HG03039 (cell line): ENCODE measurements at regions not wholly inside any gene's neighbourhood (a gene's known extent, or its start where the extent isn't known, plus 50 kb on each side); places are given as distances from the start of the nearest gene placed in this dataset.
"Not testable (repeated sequence)": the region's sequence is repeated elsewhere in the genome, so short reads cannot be mapped to it uniquely, and the experiment has no call there.

Source experiments
- ATAC-seq: cut with Tn5 transposase; IDR thresholded peaks from one replicate; pipeline ENCODE4 v1.9.1; 2021; ENCODE audit warnings: mild to moderate bottlenecking, moderate library complexity; ENCODE audit not compliant: unreplicated experiment

DNA sequence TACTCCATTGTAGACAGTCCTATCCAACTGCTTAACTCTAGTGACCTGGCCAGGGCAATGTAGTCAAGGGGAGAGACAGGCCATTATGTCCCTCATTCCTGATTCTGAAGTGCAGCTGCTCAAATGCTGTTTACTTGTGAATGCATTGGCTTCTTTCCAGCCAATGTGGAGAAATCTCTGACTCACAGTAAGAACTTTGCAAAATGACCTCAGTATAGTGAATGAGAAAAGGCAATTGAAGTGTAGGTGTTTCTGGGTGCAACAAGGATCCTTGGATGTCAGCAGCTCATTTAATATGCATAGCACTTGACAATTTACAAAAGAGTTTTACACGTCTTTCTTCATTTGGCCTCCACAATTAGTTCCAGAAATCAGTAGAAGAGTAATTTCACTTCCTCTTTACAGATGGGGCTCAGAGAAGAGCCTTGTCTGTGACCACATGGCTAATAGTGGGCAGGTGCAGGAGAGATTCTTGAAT, 367.2 kb downstream of the OSTF1 start:
- ATAC-seq: peak; percentile 97

DNA sequence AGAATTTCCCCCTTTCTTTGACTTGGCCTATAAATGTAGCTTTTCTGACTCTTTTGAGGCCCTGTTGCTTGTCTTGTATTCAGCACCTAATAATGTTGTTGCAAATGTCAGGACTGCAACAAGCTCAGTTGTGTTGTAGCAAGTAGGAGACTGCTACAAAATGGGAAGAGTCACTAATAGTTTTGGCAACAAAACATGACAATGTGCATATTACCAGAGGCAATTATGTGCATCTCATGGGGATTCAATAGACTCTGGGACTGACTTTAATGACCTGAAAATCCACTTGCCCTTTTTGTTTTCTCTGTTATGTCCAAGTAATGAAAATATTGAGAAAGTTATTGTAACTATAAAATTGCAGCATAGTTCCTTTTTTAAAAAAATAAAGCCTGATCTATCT, 368.4 kb downstream of the OSTF1 start:
- ATAC-seq: no peak

GRCh38 chr9:75457474-75458011, 369.2 kb downstream of the OSTF1 start:
- no peak for ATAC-seq

GRCh38 chr9:75459311-75459710, 371.0 kb downstream of the OSTF1 start:
- not testable (repeated sequence) for ATAC-seq

- no peak for ATAC-seq
Observed at GRCh38 chr9:75461183-75461582, 372.9 kb downstream of the OSTF1 start.

- ATAC-seq: no peak
Observed at GRCh38 chr9:75462866-75463265, 374.6 kb downstream of the OSTF1 start.

GRCh38 chr9:75463871-75464270, 375.6 kb downstream of the OSTF1 start:
- no peak for ATAC-seq

DNA sequence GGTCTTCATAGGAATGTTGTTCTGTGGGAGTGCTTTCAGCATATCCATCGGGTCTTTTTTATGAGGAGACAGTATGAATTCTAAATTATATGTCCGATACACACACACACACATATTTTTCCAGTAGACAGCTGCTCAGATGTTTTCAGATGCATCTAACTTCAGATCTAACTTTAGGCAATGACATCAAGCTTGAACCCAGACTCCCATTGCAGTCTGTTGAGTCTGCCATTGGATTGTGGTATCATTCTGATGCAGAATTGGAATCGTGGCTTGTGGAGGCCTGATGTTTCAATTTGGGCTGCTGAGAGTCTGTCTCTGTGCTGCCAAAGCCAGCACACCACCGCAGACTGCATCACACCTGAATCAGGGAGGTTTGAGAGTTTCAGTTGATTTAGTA, 376.4 kb downstream of the OSTF1 start:
- no peak for ATAC-seq

DNA sequence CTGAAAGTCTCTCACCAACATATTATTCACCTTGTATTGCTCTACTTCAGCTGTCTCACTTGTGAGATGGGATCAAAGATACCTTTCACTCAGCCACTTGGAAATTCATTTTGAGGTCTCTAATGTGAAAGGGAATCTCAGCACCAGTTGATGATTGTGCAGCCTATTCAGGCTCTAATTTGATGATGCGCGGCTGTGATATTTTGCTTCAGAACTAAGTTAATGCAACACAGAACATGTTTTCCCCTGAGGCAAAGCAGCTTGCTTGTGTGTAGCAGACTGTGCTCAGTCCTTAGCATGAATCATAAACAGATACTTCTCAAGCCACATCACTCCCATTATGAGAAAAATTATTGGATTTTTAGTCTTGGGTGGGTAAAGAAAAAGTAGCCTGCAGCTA, 378.8 kb downstream of the OSTF1 start:
- ATAC-seq: no peak

GRCh38 chr9:75471549-75472114, 383.3 kb downstream of the OSTF1 start:
- no peak for ATAC-seq

DNA sequence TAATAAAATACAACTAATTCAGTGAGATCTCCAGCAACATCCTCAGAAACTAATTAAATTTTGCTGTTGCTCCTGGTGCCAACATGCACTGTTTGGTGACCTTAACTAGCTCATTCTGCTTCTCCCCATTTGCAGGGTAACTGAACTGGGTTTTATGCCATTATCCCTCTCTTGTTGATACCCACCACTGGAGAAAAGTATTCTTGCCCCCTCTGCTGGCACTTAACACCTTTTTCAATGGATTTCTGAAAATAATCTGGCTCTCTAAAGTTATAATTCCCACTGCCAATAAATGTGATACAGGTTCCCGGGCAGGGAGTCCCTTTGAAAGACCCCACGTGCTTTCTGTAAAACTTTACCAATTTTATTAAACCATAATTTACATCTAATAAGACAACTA, 394.3 kb downstream of the OSTF1 start:
- ATAC-seq: no peak

- ATAC-seq: no peak
Observed at GRCh38 chr9:75483636-75484035, 395.3 kb downstream of the OSTF1 start.

DNA sequence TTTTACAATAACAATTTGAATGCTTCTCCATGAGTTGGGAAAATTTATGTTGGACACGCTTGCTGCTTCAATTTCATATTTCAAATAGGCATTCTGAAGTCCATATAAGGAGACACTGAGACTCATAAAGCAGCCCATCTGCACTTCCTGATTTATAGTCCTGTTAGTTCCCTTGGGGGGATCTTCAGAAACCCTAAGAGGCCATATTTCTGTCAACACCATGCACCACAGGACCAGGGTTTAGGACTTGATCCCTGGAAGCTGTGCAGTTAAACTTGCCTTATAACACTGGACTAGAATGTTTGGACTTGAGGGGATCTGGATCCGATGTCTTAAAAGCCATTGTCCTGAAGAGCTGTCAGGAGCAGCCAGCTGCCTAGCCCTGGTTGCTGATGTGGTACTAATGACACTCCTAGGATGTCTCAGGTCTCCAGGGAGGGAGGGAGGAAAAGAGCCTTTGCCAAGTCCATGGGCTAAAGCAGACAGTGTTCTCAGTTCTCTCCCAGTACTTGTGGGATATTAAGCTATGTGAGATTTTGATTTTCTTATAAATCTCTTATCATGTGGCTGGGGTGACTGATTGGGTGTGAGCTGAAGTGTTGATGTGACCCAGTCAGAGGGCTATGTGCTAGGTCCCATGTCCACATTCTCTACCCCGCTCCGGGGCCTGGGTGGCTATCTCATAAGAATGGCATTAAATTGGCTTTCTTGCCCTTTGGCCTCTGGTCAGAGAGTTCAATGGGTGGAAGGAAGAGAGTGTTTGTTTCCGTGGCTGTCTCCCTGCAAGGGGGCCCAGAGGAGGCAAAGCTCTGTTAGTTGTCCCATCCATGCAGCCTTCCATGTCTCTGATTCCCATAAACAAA, 399.8 kb downstream of the OSTF1 start:
- ATAC-seq: no peak

DNA sequence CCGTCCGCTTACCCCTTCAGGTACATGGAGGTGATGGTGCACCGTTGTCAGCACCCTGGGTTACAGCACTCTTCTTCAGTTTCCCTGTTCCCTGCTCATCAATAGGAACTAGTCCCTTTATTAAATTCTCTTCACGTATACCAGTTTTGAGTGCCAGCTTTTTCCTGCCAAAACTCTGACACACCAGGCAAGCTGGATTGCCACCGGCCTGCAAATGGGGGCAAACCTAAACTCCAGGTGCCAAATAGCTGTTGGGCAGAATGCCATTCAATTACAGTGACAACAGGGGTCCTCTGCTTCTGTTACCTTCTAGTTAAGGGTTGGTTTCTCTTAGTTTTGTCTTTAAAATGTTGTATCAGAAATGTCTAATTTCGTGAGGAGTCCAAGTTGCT, 400.4 kb downstream of the OSTF1 start:
- no peak for ATAC-seq

DNA sequence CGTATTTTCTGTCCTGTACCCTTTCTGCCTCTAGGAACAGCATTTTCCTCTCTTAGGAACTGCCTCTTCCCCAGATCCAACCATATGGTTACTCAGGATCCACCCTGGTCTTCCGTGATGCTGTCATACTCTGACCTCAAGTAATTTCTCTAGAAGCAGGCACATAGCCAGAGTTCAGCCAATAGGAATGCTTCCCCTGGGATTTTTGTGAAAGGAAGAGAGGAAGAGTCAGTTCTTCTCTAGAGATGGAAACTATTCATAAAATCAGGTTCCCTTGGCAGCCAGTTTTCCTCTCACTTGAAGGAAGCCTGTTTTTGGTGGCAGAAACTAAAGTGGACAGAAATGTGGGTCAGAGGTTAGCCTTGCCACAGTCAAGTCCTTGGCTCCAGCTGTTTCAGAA, 400.1 kb upstream of the PCSK5 start:
- no peak for ATAC-seq

DNA sequence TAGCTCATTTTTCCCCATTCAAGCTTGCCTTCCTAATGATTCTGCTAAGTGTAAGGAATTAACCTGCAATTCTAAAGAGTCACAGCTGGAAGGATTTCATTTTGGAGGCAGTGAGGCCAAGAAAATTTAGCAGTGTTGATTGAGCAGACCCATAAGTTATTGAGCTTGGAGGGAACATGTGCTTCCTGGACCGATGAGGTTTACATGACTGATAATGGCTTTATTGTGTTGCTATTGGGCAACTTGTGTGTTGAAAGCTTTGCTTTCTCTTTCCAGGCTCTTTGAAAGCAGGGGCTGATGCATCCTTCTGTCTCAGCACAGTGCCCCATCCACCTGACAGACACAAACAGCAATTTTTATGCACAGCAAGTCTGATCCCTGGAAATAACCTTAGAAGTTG, 398.9 kb upstream of the PCSK5 start:
- ATAC-seq: no peak

DNA sequence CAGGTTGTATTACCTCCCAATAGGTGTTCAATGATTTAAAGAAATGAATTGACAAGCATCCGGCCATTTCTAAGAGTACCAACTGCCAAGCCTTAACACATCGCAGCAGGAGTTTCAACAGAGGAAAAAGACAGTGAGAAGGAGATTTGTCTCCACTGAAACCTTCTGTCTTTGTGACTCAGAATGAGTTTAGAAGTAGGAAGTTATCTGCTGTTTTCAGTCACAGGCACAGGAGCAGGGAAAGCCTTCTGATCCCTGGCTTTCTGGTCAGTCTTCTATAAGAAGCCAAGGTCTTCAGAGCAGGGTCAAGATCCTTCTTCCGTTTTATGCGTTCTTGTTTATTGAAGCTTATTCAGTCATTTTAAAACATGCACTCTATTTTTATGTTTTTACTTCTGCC, 390.7 kb upstream of the PCSK5 start:
- no peak for ATAC-seq

DNA sequence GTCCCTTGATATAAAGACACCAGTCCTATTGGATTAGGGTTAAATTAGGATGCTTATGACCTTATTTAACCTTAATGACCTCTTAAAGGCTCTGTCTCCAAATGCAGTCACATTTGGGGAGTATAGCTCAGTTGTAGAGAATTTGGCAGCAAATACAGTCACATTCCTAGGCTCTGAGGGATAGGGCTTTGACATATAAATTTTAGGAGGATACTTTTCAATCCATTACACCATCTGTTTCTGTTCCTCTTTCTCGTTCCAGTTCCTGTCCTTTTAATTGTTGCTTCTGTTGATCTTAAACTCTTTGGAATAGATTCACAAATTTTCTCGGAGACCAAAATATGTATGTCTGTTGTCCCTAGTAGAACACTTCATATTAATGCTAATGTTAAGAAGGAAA, 390.0 kb upstream of the PCSK5 start:
- ATAC-seq: no peak

DNA sequence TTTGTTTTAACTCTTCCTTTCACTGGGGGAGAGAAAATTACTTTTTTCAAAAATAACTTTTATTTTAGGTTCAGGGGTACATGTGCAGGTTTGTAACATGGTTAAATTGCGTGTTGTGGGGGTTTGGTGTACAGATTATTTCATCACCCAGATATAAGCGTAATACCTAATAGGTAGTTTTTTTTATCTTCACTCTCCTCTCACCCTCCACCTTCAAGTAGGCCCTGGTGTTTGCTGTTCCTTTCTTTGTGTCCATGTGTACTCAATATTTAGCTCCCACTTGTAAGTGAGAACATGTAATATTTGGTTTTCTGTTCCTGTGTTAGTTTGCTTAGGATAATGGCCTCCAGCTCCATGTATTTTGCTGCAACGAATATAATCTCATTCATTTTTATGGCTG, 389.5 kb upstream of the PCSK5 start:
- not testable (repeated sequence) for ATAC-seq

- no peak for ATAC-seq
Observed at GRCh38 chr9:75504721-75505120, 385.8 kb upstream of the PCSK5 start.

DNA sequence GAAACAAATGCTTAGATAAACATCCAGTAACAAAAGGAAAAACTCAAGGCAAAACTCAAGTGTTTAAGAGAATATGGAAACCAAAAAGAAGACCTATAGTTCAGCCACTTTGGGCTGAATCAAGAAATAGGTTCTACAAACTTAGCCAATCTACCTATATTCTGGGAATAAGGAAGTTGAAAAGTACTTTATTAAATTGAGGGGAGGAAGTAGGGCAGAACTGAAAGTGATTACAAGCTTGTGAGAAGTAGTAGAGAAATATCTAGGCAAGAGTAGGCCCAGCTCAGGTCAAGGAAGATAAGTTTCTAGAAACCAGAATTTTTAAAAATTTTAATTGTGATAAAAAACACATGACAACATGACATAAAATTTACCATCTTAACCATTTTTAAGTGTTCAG, 384.8 kb upstream of the PCSK5 start:
- no peak for ATAC-seq

- no peak for ATAC-seq
Observed at GRCh38 chr9:75529463-75529862, 361.0 kb upstream of the PCSK5 start.
